ENCODE measurements at regions not wholly inside any gene's neighbourhood (a gene's known extent, or its start where the extent isn't known, plus 50 kb on each side); places are given as distances from the start of the nearest gene placed in this dataset.

- Histone ChIP-seq H3K36me3 (ENCODE audit: insufficient read depth, low read length) (no peaks in the 10 kb centered on the region), H2AFZ (ENCODE audit: low read length) (no peak overlapping the region), H3K27ac (ENCODE audit: low read depth, low read length, poor library complexity, severe bottlenecking) (no peak overlapping the region), H3K4me1 (ENCODE audit: insufficient read depth, low read length, poor library complexity, severe bottlenecking) (no peaks in the 10 kb centered on the region), H3K79me2 (ENCODE audit: insufficient read depth, low read depth, low read length) (no peaks in the 10 kb centered on the region), H3K4me3 (ENCODE audit: low read depth, low read length, poor library complexity, severe bottlenecking) (no peak overlapping the region), H3K9me2 (ENCODE audit: insufficient read depth, low read length) (no peaks in the 10 kb centered on the region), H3K4me2 (ENCODE audit: low read length) (no peak overlapping the region), H3K9me3 (ENCODE audit: low read length) (no peaks in the 10 kb centered on the region), H4K20me1 (ENCODE audit: insufficient read depth, low read length) (no peaks in the 10 kb centered on the region)
- ChIA-PET CTCF (ENCODE audit: unreplicated experiment) (no interaction called here), POLR2A (interaction anchor here (0.8 kb wide), 1 partner anchor 26 kb away, joined by 3 read pairs; no protein-coding TSS in a partner anchor)
- DNase-seq (ENCODE audit: low spot score), result no peak
- no TSS peak for BruUV-seq (replicated peaks)
- intact Hi-C loops (cut with micrococcal nuclease; ENCODE audit: unreplicated experiment), result no loop called here
- TF ChIP-seq CTCF (conservative IDR thresholded peaks at IDR 0.05; ENCODE audit: low read length) (no peak), EZH2phosphoT487 (IDR thresholded peaks at IDR 0.05; ENCODE audit: borderline replicate concordance, low read depth, low read length) (no peak)
Observed at GRCh38 chr1:181413195-181413815, 70.0 kb upstream of the CACNA1E start.

DNA sequence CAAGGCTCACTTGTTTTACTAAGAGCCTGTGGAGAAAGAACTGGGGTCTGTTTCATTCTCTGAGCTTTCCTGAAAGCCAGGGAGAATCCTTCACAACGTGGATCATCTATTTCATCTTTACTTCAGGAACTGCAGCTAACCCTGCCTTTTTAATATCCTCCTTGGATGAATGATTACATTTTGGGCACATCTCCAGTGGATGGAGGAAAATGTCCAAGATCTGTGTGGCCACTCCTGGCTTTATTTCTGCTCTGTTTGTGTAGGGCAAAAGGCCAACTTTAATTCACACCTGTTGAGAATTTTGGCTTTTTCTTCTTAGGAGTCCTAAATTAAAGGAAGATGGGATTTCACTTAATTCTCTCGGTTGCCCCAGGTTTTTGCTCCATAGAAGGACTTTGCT lies 69.5 kb upstream of the CACNA1E start:
- Histone ChIP-seq H4K20me1 (ENCODE audit: insufficient read depth, low read length) (no peaks in the 10 kb centered on the region), H2AFZ (ENCODE audit: low read length) (no peak overlapping the region), H3K79me2 (ENCODE audit: insufficient read depth, low read depth, low read length) (no peaks in the 10 kb centered on the region), H3K27ac (ENCODE audit: low read depth, low read length, poor library complexity, severe bottlenecking) (no peak overlapping the region), H3K9me3 (ENCODE audit: low read length) (no peaks in the 10 kb centered on the region), H3K36me3 (ENCODE audit: insufficient read depth, low read length) (no peaks in the 10 kb centered on the region), H3K4me1 (ENCODE audit: insufficient read depth, low read length, poor library complexity, severe bottlenecking) (no peaks in the 10 kb centered on the region), H3K9me2 (ENCODE audit: insufficient read depth, low read length) (no peaks in the 10 kb centered on the region), H3K4me3 (ENCODE audit: low read depth, low read length, poor library complexity, severe bottlenecking) (no peak overlapping the region), H3K4me2 (ENCODE audit: low read length) (no peak overlapping the region)
- TF ChIP-seq EZH2phosphoT487 (IDR thresholded peaks at IDR 0.05; ENCODE audit: borderline replicate concordance, low read depth, low read length), result no peak
- TF ChIP-seq CTCF (conservative IDR thresholded peaks at IDR 0.05; ENCODE audit: low read length), result no peak
- intact Hi-C loops (cut with micrococcal nuclease; ENCODE audit: unreplicated experiment), result no loop called here
- CTCF ChIA-PET (ENCODE audit: unreplicated experiment), result no interaction called here
- POLR2A ChIA-PET, result interaction anchor here (0.8 kb wide), 1 partner anchor 26 kb away, joined by 3 read pairs; no protein-coding TSS in a partner anchor
- BruUV-seq (replicated peaks), result no TSS peak
- no peak for DNase-seq (ENCODE audit: low spot score)

GRCh38 chr1:181416268-181416860 lies 67.0 kb upstream of the CACNA1E start:
- DNase-seq (ENCODE audit: low spot score), result no peak
- CTCF ChIA-PET (ENCODE audit: unreplicated experiment), result no interaction called here
- POLR2A ChIA-PET, result interaction anchor here (1.0 kb wide), 1 partner anchor 14 kb away, joined by 3 read pairs; no protein-coding TSS in a partner anchor

More at GRCh38 chr1:181416268-181416860, 67.0 kb upstream of the CACNA1E start:
- H3K79me2 ChIP-seq (ENCODE audit: insufficient read depth, low read depth, low read length), result no peaks in the 10 kb centered on the region
- H2AFZ ChIP-seq (ENCODE audit: low read length), result no peak overlapping the region
- H3K36me3 ChIP-seq (ENCODE audit: insufficient read depth, low read length), result no peaks in the 10 kb centered on the region
- no peak overlapping the region for H3K4me2 ChIP-seq (ENCODE audit: low read length)
- no peak overlapping the region for H3K27ac ChIP-seq (ENCODE audit: low read depth, low read length, poor library complexity, severe bottlenecking)
- intact Hi-C loops (cut with micrococcal nuclease; ENCODE audit: unreplicated experiment), result no loop called here
- H3K4me1 ChIP-seq (ENCODE audit: insufficient read depth, low read length, poor library complexity, severe bottlenecking), result no peaks in the 10 kb centered on the region
- H3K4me3 ChIP-seq (ENCODE audit: low read depth, low read length, poor library complexity, severe bottlenecking), result no peak overlapping the region
- TF ChIP-seq EZH2phosphoT487 (IDR thresholded peaks at IDR 0.05; ENCODE audit: borderline replicate concordance, low read depth, low read length), result no peak
- TF ChIP-seq CTCF (conservative IDR thresholded peaks at IDR 0.05; ENCODE audit: low read length), result no peak
- no peaks in the 10 kb centered on the region for H3K9me2 ChIP-seq (ENCODE audit: insufficient read depth, low read length)
- BruUV-seq (replicated peaks), result no TSS peak
- H3K9me3 ChIP-seq (ENCODE audit: low read length), result no peaks in the 10 kb centered on the region
- no peaks in the 10 kb centered on the region for H4K20me1 ChIP-seq (ENCODE audit: insufficient read depth, low read length)
